Thymus (tissue), 11 donors: ENCODE measurements at regions not wholly inside any gene's neighbourhood (a gene's known extent, or its start where the extent isn't known, plus 50 kb on each side); places are given as distances from the start of the nearest gene placed in this dataset.
A peak's percentile ranks its signal among the peaks of the same experiment; 100 is the strongest.

Source experiments
- DNase-seq, 9 donors: peaks; one replicate each; pipeline ENCODE4 v3.0.0-alpha.2; 2013; ENCODE audit warnings: low spot score in 9 of 9, low read depth in 6 of 9, missing footprints in 1 of 9
- H3K27ac ChIP-seq, 2 donors: one replicate each; pipeline ENCODE4 v1.5.1; 2013; ENCODE audit warnings: control low read depth in 1 of 2, low read depth in 1 of 2, low read length in 1 of 2, mild to moderate bottlenecking in 1 of 2, moderate library complexity in 1 of 2
- H3K27me3 ChIP-seq, 2 donors: one replicate each; pipeline ENCODE4 v1.5.1; 2013; ENCODE audit warnings: low read length in 1 of 2; ENCODE audit not compliant: control insufficient read depth in 2 of 2, insufficient read depth in 1 of 2
- H3K36me3 ChIP-seq, 2 donors: one replicate each; pipeline ENCODE4 v1.5.1; 2013; ENCODE audit warnings: low read length in 1 of 2, mild to moderate bottlenecking in 1 of 2, moderate library complexity in 1 of 2; ENCODE audit not compliant: control insufficient read depth in 2 of 2, insufficient read depth in 2 of 2
- H3K4me1 ChIP-seq, 2 donors: one replicate each; pipeline ENCODE4 v1.5.1; 2013; ENCODE audit warnings: low read length in 2 of 2; ENCODE audit not compliant: control insufficient read depth in 2 of 2, insufficient read depth in 2 of 2
- H3K4me3 ChIP-seq, 2 donors: one replicate each; pipeline ENCODE4 v1.5.1; 2013; ENCODE audit warnings: low read length in 2 of 2, control low read depth in 1 of 2, mild to moderate bottlenecking in 1 of 2
- H3K9me3 ChIP-seq, 2 donors: one replicate each; pipeline ENCODE4 v1.5.1; 2013; ENCODE audit warnings: low read length in 1 of 2, mild to moderate bottlenecking in 1 of 2; ENCODE audit not compliant: control insufficient read depth in 2 of 2, insufficient read depth in 1 of 2
- WGBS: extraction: QIAGEN DNeasy Blood & Tissue Kit; methylation state at CpG from one replicate; pipeline ENCODE4 v1.1.7; 2013; 5-methylcytosine and 5-hydroxymethylcytosine counted together
- donor health status: healthy.

DNA sequence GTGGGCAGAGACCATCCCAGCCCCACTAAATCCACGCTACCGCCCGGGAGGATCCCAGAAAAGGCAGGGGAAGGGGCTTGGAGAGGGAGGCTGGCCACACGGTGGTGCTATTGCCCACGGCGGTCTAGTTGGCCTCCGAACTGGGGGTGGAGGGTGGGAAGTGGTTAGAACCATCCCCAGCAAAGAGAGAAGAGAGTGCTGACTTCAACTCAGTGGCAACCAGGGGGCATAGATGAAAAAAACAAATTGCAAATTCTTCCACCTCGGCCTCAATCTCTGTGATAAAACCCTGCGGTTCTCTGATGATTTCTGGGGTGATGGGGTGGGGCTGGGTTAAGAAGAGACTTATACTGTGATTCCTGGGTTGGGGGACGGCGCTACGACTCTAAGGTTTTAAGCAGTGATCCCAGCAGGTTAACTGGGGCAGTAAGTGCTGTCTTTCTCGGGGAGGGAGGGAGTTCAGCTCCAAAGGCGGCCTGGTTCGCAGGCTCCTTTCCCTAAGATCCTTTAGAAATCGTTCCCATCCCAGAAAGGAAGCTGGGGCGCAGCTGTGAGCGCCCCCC lies 154.5 kb upstream of the LYZL2 start:
- H3K4me1 ChIP-seq: peaks cover 4 to 38% of the 10 kb centered on the region in 2 donors
- H3K27me3 ChIP-seq: peaks cover 0 to 5% of the 10 kb centered on the region in 2 donors
- no peaks in the 10 kb centered on the region for H3K36me3 ChIP-seq
- H3K9me3 ChIP-seq: no peaks in the 10 kb centered on the region
- H3K4me3 ChIP-seq: peak overlapping the region; percentile 49 to 80
- peak; percentile 75 to 94 (median 88) for DNase-seq
- 2% methylated on average over 18 of the region's 18 CpGs for WGBS
- H3K27ac ChIP-seq: peak overlapping the region; percentile 77 to 91

DNA sequence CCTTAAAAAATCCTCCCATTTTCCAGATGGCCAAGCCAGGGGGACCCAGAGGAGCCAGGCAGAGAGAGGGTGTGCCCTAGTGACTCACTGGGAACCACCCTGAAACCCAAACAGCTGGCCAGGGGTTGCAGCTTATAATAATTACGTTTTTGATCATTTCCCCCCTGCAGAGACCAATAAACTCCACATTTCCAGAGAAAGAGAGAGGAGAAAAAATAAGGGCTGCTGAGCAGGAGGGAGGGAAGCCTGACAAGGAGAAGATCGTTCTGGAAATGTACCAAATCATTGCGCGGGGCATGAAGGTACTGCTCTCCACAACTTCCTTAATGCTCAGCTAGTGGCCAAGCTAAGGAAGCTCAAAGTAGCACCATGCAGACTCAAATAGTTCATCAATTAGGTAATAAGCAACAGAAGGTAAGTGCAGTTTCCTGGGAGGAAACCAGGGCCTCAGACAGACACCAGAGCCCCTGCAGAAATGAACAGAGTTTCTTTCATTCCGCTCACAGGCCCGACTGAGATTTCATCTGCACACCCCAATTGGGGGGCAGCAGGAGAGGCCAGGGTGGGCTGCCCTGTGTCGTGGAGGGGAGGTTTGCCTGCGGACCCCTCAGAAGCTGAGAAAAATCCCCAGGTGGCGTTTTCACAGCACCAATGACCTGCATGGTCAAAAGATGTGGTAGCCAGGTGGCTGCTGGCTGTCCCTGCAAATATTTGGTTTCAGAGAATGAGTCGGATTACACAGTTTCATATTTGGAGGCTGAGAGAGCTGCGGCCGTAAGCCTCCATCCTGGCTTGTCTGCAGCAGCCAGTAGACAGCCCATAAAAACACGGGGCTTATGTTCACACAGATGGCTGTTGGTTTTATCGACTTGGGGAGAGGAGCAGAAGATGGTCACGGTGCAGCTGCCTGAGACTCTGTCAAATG lies 153.2 kb upstream of the LYZL2 start:
- Histone ChIP-seq H3K27ac (no peak overlapping the region), H3K4me1 (peaks cover 4 to 27% of the 10 kb centered on the region in 2 donors), H3K36me3 (no peaks in the 10 kb centered on the region), H3K4me3 (no peak overlapping the region), H3K9me3 (no peaks in the 10 kb centered on the region), H3K27me3 (peaks cover 0 to 5% of the 10 kb centered on the region in 2 donors)
- no peak for DNase-seq
- WGBS: 69% methylated on average over 15 of the region's 15 CpGs

DNA sequence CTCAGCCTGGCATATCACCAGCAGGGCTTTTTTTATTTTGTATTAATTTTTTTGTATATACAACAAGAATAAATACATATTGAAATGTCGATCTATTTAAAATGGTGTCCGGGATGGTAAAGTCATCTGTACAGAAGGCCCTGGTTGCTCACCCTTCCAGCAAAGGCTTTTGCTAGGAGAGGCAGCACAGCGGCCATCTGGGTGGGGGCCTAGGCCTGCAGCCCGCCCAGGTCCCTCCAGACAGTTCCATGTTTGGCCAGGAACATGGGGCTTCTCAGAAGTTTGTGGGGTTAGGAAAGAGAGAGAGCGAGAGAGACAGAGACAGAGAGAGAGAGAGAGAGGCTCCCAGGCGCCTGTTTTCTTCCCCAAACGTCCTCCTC lies 152.6 kb upstream of the LYZL2 start:
- 88% methylated on average over 7 of the region's 7 CpGs for WGBS
- H3K4me3 ChIP-seq: no peak overlapping the region
- H3K36me3 ChIP-seq: no peaks in the 10 kb centered on the region
- H3K9me3 ChIP-seq: no peaks in the 10 kb centered on the region
- no peak for DNase-seq
- no peak overlapping the region for H3K27ac ChIP-seq
- peaks cover 4 to 27% of the 10 kb centered on the region in 2 donors for H3K4me1 ChIP-seq
- peaks cover 0 to 5% of the 10 kb centered on the region in 2 donors for H3K27me3 ChIP-seq

DNA sequence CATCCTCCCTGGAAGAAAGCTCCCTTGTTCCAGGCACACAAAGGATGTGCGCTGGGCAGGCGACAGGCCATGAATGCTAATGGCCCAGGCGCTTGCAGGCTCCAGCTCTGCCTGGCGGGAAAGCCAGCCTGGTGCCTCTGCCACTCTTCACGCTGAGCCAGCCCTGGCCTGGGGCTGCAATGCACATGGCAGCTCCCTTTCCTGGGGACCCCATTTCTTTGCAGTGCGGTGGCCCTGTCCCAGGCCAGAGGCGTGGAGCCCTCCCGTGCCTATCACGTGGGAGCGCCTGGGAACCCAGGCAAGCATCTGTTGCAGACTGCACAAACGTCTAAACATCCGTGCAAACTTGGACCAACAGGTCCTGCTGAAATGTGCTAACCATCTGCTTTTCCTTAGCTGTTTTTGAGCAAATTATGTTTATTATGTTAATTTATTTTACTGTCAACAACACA lies 152.1 kb upstream of the LYZL2 start:
- DNase-seq: no peak
- WGBS: 98% methylated on average over 12 of the region's 12 CpGs
- no peaks in the 10 kb centered on the region for H3K9me3 ChIP-seq

DNA sequence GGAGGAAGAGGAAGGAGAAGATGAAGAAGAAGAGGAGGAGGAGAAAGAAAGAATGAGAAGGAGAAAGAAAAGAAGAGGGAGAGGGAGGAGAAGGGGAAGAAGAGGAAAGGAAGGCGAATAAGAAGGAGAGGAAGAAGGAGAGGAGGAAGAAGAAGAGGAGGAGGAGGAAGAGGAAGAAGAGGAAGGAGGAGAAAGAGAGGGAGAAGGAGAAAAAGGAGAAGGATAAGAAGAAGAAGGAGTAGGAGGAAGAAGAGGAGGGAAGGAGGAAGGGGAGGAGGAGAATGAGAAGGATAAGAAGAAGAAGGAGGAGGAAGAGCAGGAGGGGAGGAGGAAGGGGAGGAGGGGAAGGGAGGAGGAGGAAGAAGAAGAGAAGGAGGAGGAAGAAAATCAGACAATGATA lies 149.2 kb upstream of the LYZL2 start:
- 54% methylated on average over 1 of the region's 1 CpG for WGBS
- Histone ChIP-seq H3K27me3 (no peaks in the 10 kb centered on the region), H3K27ac (no peak overlapping the region), H3K9me3 (no peaks in the 10 kb centered on the region), H3K4me1 (peaks cover 0 to 14% of the 10 kb centered on the region in 2 donors), H3K36me3 (no peaks in the 10 kb centered on the region), H3K4me3 (no peak overlapping the region)
- DNase-seq: no peak

More for the DNA sequence above, 152.1 kb upstream of the LYZL2 start:
- H3K27ac ChIP-seq: no peak overlapping the region
- no peaks in the 10 kb centered on the region for H3K36me3 ChIP-seq
- H3K4me3 ChIP-seq: no peak overlapping the region
- H3K4me1 ChIP-seq: peaks cover 4 to 27% of the 10 kb centered on the region in 2 donors
- H3K27me3 ChIP-seq: peaks cover 0 to 5% of the 10 kb centered on the region in 2 donors

DNA sequence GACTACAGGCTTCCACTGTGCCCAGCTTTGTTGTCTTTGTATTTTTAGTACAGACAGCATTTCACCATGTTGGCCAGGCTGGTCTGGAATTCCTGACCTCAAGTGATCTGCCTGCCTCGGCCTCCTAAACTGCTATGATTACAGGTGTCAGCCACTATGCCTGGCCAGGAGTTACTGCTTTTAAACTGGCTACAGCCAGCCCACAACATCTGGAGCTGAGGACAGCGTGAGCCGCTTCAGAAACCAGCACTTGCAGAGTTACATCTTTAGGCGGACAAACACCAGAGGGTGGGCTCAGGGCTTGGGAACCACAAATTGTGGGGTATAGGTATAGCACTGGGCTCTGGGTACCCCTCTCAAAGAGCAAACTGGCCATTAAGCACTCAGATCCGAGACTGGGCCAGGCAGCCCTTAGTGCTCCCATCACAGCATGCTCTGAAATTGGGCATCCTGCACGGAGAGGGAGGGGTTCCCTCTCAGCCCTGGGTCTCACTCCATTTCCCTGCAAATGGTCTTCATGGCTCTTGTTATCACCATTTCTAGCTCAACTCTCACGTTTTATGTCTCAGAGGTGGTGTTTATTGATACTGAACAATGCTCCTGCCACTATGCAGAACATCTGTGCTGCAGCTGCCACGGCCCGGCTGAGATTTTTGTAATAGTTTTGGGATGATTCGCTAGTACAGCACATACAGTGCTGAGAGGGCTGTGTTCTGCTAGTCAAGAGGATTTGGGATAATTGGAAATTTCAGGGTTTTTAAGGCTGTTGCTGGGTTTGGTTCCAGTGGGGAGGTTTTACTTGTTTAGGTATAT lies 146.4 kb upstream of the LYZL2 start:
- Histone ChIP-seq H3K27me3 (no peaks in the 10 kb centered on the region), H3K9me3 (peaks cover 0 to 3% of the 10 kb centered on the region in 2 donors), H3K36me3 (no peaks in the 10 kb centered on the region), H3K4me3 (no peak overlapping the region), H3K4me1 (no peaks in the 10 kb centered on the region), H3K27ac (no peak overlapping the region)
- DNase-seq: no peak
- WGBS: 96% methylated on average over 10 of the region's 10 CpGs

DNA sequence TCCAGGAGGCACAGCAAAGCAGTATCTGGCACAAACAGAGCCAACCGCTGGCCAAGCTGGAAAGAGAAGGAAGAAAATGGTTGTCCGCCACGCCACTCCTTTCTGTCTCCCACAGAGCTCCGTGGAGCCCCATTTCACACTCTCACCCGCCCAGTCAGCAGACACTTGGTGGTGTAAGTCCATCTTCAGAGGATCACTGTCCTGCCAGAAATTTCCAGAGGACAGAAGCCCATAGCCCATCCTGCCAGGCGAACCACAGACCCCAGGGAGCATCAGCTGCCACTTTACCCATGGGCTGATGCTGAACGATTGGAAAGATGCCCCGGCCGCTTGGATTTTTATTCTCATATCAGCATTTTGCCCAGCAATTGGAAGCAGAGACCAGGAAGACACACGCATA lies 144.7 kb upstream of the LYZL2 start:
- H3K4me1 ChIP-seq: no peaks in the 10 kb centered on the region
- no peak for DNase-seq
- no peak overlapping the region for H3K4me3 ChIP-seq
- WGBS: 96% methylated on average over 10 of the region's 10 CpGs
- H3K9me3 ChIP-seq: peaks cover 0 to 18% of the 10 kb centered on the region in 2 donors
- no peaks in the 10 kb centered on the region for H3K27me3 ChIP-seq
- H3K36me3 ChIP-seq: no peaks in the 10 kb centered on the region
- H3K27ac ChIP-seq: no peak overlapping the region

DNA sequence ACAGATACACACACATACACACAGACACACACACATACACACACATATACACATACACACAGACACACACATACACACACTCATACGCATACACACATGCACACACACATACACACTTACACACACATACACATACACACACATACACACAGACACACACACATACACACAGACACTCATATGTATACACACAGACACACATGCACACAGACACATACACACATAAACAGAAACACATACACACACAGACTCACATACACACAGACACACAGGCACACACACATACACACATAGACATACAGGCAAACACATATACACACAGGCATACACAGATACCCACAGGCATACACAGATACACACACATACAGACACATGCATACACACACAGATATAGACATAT lies 143.9 kb upstream of the LYZL2 start:
- 100% methylated on average over 1 of the region's 1 CpG for WGBS
- Histone ChIP-seq H3K4me1 (no peaks in the 10 kb centered on the region), H3K36me3 (no peaks in the 10 kb centered on the region), H3K4me3 (no peak overlapping the region), H3K9me3 (peaks cover 0 to 19% of the 10 kb centered on the region in 2 donors), H3K27ac (no peak overlapping the region), H3K27me3 (no peaks in the 10 kb centered on the region)
- no peak for DNase-seq
